Ascending aorta (tissue), 2 donors: ENCODE measurements at regions not wholly inside any gene's neighbourhood (a gene's known extent, or its start where the extent isn't known, plus 50 kb on each side); places are given as distances from the start of the nearest gene placed in this dataset.

Experiments used
- DNase-seq, 2 donors: peaks; one replicate each; pipeline ENCODE4 v3.0.0-alpha.2; 2019; ENCODE audit warnings: low spot score in 2 of 2
- H3K27ac ChIP-seq, 2 donors: fragments of 200-600 bp; sonication (generic); one replicate each; pipeline ENCODE4 v1.5.1; 2016 to 2017; ENCODE audit warnings: mild to moderate bottlenecking in 1 of 2
- H3K27me3 ChIP-seq: fragments of 200-600 bp; sonication (generic); one replicate; pipeline ENCODE4 v1.5.1; 2017
- H3K36me3 ChIP-seq, 2 donors: fragments of 200-600 bp; sonication (generic); one replicate each; pipeline ENCODE4 v1.5.1; 2016
- H3K4me1 ChIP-seq, 2 donors: fragments of 200-600 bp; sonication (generic); one replicate each; pipeline ENCODE4 v1.5.1; 2016 to 2017; ENCODE audit warnings: mild to moderate bottlenecking in 1 of 2
- H3K4me3 ChIP-seq, 2 donors: fragments of 200-600 bp; sonication (generic); one replicate each; pipeline ENCODE4 v1.5.1; 2016 to 2017; ENCODE audit warnings: mild to moderate bottlenecking in 1 of 2
- H3K9me3 ChIP-seq, 2 donors: fragments of 200-600 bp; sonication (generic); one replicate each; pipeline ENCODE4 v1.5.1; 2016
- intact Hi-C: fragments of 100-400 bp; cut with DNase I; formaldehyde crosslinking; loops from one replicate; pipeline ENCODE4 v1.15.1; 2023
- TF ChIP-seq, protein P1 (sequence below), 3 experiments: fragments of 200-600 bp in 2 of 3; fragments of 450-650 bp in 1 of 3; sonication (generic) in 2 of 3; IDR thresholded peaks; one replicate each; pipeline ENCODE4 v1.5.1; 2016 to 2019; ENCODE audit warnings: antibody characterized with exemption in 3 of 3, mild to moderate bottlenecking in 1 of 3, moderate library complexity in 1 of 3

DNA sequence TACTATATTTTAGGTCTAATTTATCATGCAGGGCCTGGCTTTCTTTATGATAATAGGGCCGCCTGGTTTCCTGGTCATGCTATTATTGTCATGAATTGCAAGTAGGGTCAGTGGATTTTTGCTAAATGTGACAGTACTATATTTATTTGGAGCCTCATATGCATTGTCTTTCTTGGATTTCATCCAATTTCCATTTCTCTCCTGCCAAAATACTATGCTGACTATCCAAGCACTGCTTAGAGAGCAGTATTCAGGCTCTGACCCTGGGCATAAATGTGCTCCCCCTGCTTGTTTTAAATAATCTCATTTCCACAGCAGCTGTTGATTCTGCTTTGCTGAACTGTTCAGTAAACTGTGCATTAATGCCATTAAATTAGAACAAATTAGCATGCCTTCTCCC, 269.3 kb downstream of the GPM6A start:
- Histone ChIP-seq H3K27me3 (no peaks in the 10 kb centered on the region), H3K4me3 (no peak overlapping the region), H3K27ac (no peak overlapping the region), H3K4me1 (no peaks in the 10 kb centered on the region), H3K9me3 (no peaks in the 10 kb centered on the region), H3K36me3 (no peaks in the 10 kb centered on the region)
- TF ChIP-seq, protein P1, sequence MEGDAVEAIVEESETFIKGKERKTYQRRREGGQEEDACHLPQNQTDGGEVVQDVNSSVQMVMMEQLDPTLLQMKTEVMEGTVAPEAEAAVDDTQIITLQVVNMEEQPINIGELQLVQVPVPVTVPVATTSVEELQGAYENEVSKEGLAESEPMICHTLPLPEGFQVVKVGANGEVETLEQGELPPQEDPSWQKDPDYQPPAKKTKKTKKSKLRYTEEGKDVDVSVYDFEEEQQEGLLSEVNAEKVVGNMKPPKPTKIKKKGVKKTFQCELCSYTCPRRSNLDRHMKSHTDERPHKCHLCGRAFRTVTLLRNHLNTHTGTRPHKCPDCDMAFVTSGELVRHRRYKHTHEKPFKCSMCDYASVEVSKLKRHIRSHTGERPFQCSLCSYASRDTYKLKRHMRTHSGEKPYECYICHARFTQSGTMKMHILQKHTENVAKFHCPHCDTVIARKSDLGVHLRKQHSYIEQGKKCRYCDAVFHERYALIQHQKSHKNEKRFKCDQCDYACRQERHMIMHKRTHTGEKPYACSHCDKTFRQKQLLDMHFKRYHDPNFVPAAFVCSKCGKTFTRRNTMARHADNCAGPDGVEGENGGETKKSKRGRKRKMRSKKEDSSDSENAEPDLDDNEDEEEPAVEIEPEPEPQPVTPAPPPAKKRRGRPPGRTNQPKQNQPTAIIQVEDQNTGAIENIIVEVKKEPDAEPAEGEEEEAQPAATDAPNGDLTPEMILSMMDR (IDR thresholded peaks at IDR 0.05), result no peak
- intact Hi-C loops, result no loop called here
- no peak for DNase-seq

DNA sequence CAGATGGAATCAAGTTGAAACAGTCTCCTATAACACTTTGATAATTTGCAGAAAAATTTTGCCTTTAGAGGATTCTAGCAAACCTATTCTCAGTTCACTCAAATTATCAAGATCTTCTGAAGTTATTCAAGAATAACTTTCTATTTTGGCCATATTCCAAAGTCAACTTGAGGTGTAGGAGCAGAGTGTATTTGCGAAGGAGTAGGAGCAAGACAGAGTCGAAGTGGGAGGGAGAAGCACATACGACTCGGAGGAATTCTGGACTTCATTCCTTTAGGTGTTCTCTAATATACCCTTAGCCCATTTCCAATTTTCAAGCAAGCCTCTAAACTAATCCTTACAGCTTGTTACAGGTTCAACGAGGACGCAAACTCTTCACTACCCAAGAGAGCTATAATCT, 252.9 kb downstream of the GPM6A start:
- DNase-seq, result no peak
- no peaks in the 10 kb centered on the region for H3K9me3 ChIP-seq
- no peak overlapping the region for H3K27ac ChIP-seq
- no peaks in the 10 kb centered on the region for H3K36me3 ChIP-seq
- intact Hi-C loops, result no loop called here
- H3K4me1 ChIP-seq, result no peaks in the 10 kb centered on the region
- TF ChIP-seq, protein P1 (IDR thresholded peaks at IDR 0.05), result no peak
- H3K27me3 ChIP-seq, result no peaks in the 10 kb centered on the region
- H3K4me3 ChIP-seq, result no peak overlapping the region

DNA sequence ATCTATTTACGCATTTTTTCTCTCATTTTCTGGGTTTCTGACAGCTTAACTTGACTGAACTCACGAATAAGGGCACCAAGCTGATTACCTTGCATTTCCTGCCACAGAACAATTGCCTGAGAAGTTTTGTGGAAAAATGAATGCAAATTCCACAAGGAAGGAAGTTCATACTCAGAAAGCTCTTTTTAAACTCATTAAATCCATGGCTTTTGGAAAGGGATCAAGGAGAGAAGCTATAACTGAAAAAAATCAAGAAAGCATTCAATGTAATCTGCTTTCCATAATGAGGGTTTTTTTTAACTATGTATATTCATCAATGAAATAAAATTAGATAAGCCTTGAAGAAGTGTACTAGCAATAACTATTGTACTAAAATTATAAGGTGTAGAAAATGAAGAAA, 252.5 kb downstream of the GPM6A start:
- TF ChIP-seq, protein P1 (IDR thresholded peaks at IDR 0.05), result no peak
- intact Hi-C loops, result no loop called here
- Histone ChIP-seq H3K9me3 (no peaks in the 10 kb centered on the region), H3K36me3 (no peaks in the 10 kb centered on the region), H3K27me3 (no peaks in the 10 kb centered on the region), H3K4me1 (no peaks in the 10 kb centered on the region), H3K27ac (no peak overlapping the region), H3K4me3 (no peak overlapping the region)
- no peak for DNase-seq

DNA sequence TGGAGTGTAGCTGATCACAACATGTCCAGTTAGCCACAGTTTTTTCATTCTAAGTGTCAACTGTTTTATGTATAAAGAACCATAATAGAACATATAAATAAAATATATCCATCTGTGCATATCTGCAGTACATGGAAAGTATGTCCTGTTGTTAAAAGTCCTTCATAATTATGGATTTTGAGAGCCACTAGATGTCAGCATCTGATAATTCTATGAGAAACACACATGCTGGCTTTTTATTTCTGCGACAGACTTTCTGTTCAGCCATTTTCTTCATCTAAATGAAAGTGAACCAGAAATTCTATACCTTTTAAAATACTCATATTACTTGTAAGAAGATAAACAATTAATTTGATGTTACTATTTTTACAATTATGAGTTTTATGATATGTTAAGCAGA, 251.5 kb downstream of the GPM6A start:
- no peaks in the 10 kb centered on the region for H3K27me3 ChIP-seq
- H3K4me3 ChIP-seq, result no peak overlapping the region
- no peaks in the 10 kb centered on the region for H3K36me3 ChIP-seq
- TF ChIP-seq, protein P1 (IDR thresholded peaks at IDR 0.05), result no peak
- no peak for DNase-seq
- no peak overlapping the region for H3K27ac ChIP-seq
- no peaks in the 10 kb centered on the region for H3K4me1 ChIP-seq
- no peaks in the 10 kb centered on the region for H3K9me3 ChIP-seq
- intact Hi-C loops, result no loop called here

DNA sequence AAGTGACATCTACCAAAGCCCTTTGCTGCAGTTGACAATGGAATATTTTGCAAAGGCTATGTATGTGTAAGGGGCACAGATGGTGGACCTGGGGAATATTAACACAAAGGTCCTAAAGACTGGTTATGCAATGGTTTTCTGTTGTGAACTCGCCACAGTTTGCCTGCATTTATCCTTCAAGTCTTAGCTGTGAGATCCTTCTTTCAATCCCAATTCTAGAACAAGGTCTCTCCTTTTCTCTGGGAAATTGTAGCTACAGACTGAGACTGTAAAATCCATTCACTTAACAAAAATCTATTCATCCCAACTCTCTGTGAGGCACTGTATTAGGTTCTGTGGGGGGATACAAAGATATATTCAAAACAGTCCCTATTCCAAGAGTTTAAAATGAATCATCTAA, 250.4 kb downstream of the GPM6A start:
- Histone ChIP-seq H3K36me3 (no peaks in the 10 kb centered on the region), H3K4me1 (no peaks in the 10 kb centered on the region), H3K27me3 (no peaks in the 10 kb centered on the region), H3K9me3 (no peaks in the 10 kb centered on the region), H3K4me3 (no peak overlapping the region), H3K27ac (no peak overlapping the region)
- TF ChIP-seq, protein P1 (IDR thresholded peaks at IDR 0.05), result no peak
- DNase-seq, result no peak
- intact Hi-C loops, result no loop called here

DNA sequence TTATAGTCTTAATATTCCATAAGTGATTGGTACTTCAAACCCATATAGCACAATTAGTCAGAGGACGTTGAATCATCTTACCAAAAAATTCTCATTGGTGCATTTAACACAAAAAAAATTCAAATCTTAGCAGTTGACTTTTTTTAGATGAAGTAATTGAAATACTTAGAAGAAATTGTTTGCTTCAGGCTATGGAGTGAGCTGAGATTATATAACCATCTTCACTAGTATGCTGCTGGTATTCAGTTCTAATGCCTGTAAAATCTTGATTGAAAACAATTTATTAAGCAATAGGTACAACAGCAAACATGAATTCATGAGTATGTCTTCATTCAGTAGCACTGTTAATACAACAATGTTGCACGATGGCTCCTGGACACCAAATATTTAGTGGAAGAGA, 250.0 kb downstream of the GPM6A start:
- Histone ChIP-seq H3K27me3 (no peaks in the 10 kb centered on the region), H3K27ac (no peak overlapping the region)
- intact Hi-C loops, result no loop called here

More for the DNA sequence above, 250.0 kb downstream of the GPM6A start:
- no peaks in the 10 kb centered on the region for H3K36me3 ChIP-seq
- no peaks in the 10 kb centered on the region for H3K4me1 ChIP-seq
- H3K9me3 ChIP-seq, result no peaks in the 10 kb centered on the region
- DNase-seq, result no peak
- H3K4me3 ChIP-seq, result no peak overlapping the region
- TF ChIP-seq, protein P1 (IDR thresholded peaks at IDR 0.05), result no peak
